Naive thymus-derived CD8-positive, alpha-beta T cell (primary cell): ENCODE measurements at regions not wholly inside any gene's neighbourhood (a gene's known extent, or its start where the extent isn't known, plus 50 kb on each side); places are given as distances from the start of the nearest gene placed in this dataset.

Source experiments
- ATAC-seq, 2 donors: fragments of 150-1000 bp; cut with Tn5 transposase in 1 of 2; sonication (Bioruptor Pico), chemical (Tn5 transposase) in 1 of 2; 1 replicate in 1 of 2; 2 replicates in 1 of 2; pipeline ENCODE4 v1.10.0; 2021; ENCODE audit warnings: mild to moderate bottlenecking in 2 of 2, moderate library complexity in 2 of 2
- POLR2A ChIA-PET: fragments of 350-600 bp; sonication (Branson Sonifier 250); formaldehyde crosslinking; loops from one replicate; lab custom pipeline; 2021; ENCODE audit warnings: antibody characterized with exemption; lab: Charles Lee
- DNase-seq, 10 donors: peaks; one replicate each; pipeline versions ENCODE4 v3.0.0 to v3.0.0-alpha.2; 2020 to 2022
- H3K27ac Mint-ChIP-seq, 10 donors: one replicate each; pipeline ENCODE4 v1.8.0; 2020 to 2022; ENCODE audit warnings: mild to moderate bottlenecking in 10 of 10, mixed read lengths in 10 of 10, moderate library complexity in 4 of 10, inconsistent platforms in 1 of 10
- H3K27me3 Mint-ChIP-seq, 5 donors: one replicate each; pipeline ENCODE4 v1.8.0; 2021 to 2022; ENCODE audit warnings: mixed read lengths in 5 of 5
- H3K36me3 Mint-ChIP-seq, 3 donors: one replicate each; pipeline ENCODE4 v1.8.0; 2020 to 2022; ENCODE audit warnings: mixed read lengths in 3 of 3, mild to moderate bottlenecking in 2 of 3, inconsistent platforms in 1 of 3
- H3K4me1 Mint-ChIP-seq, 4 donors: one replicate each; pipeline ENCODE4 v1.8.0; 2021 to 2022; ENCODE audit warnings: mixed read lengths in 4 of 4
- H3K4me3 Mint-ChIP-seq, 10 donors: one replicate each; pipeline ENCODE4 v1.8.0; 2020 to 2022; ENCODE audit warnings: mild to moderate bottlenecking in 10 of 10, mixed read lengths in 10 of 10, moderate library complexity in 6 of 10, inconsistent platforms in 1 of 10
- H3K9me3 Mint-ChIP-seq, 9 donors: one replicate each; pipeline ENCODE4 v1.8.0; 2020 to 2022; ENCODE audit warnings: mixed read lengths in 9 of 9, mild to moderate bottlenecking in 3 of 9, inconsistent platforms in 1 of 9, moderate library complexity in 1 of 9

- Mint-ChIP-seq H3K27me3 (peaks cover 0 to 7% (median 0%) of the 10 kb centered on the region in 5 donors), H3K9me3 (peaks cover 0 to 11% (median 6%) of the 10 kb centered on the region in 9 donors), H3K36me3 (peaks cover 0 to 5% (median 0%) of the 10 kb centered on the region in 3 donors), H3K27ac (no peak overlapping the region), H3K4me1 (no peaks in the 10 kb centered on the region), H3K4me3 (no peak overlapping the region)
- DNase-seq (no peak), ATAC-seq (no peak)
- POLR2A ChIA-PET, result no interaction called here
Observed at GRCh38 chr13:22589880-22590279, 590.9 kb upstream of the SGCG start.

GRCh38 chr13:22592515-22592914 lies 588.3 kb upstream of the SGCG start:
- POLR2A ChIA-PET, result no interaction called here
- no peaks in the 10 kb centered on the region for H3K4me1 Mint-ChIP-seq
- peaks cover 0 to 3% (median 0%) of the 10 kb centered on the region in 3 donors for H3K36me3 Mint-ChIP-seq

GRCh38 chr13:22594041-22594440 lies 586.7 kb upstream of the SGCG start:
- Mint-ChIP-seq H3K4me3 (no peak overlapping the region), H3K4me1 (no peaks in the 10 kb centered on the region), H3K9me3 (peaks cover 0 to 4% (median 0%) of the 10 kb centered on the region in 9 donors), H3K36me3 (peaks cover 0 to 3% (median 0%) of the 10 kb centered on the region in 3 donors), H3K27me3 (peaks cover 0 to 13% (median 0%) of the 10 kb centered on the region in 5 donors), H3K27ac (no peak overlapping the region)
- POLR2A ChIA-PET, result no interaction called here
- no peak for ATAC-seq
- DNase-seq, result no peak

More at GRCh38 chr13:22592515-22592914, 588.3 kb upstream of the SGCG start:
- Mint-ChIP-seq H3K27ac (no peak overlapping the region), H3K27me3 (peaks cover 0 to 13% (median 0%) of the 10 kb centered on the region in 5 donors), H3K9me3 (peaks cover 0 to 4% (median 0%) of the 10 kb centered on the region in 9 donors), H3K4me3 (no peak overlapping the region)
- ATAC-seq, result no peak
- DNase-seq, result no peak

GRCh38 chr13:22596171-22596863 lies 584.5 kb upstream of the SGCG start:
- peaks cover 0 to 8% (median 0%) of the 10 kb centered on the region in 5 donors for H3K27me3 Mint-ChIP-seq
- H3K4me3 Mint-ChIP-seq, result no peak overlapping the region
- H3K27ac Mint-ChIP-seq, result no peak overlapping the region
- H3K36me3 Mint-ChIP-seq, result peaks cover 0 to 3% (median 0%) of the 10 kb centered on the region in 3 donors
- POLR2A ChIA-PET, result no interaction called here
- peaks cover 0 to 2% (median 0%) of the 10 kb centered on the region in 9 donors for H3K9me3 Mint-ChIP-seq
- DNase-seq (no peak), ATAC-seq (no peak)
- H3K4me1 Mint-ChIP-seq, result no peaks in the 10 kb centered on the region

GRCh38 chr13:22599156-22599555 lies 581.6 kb upstream of the SGCG start:
- H3K4me1 Mint-ChIP-seq, result no peaks in the 10 kb centered on the region
- DNase-seq (no peak), ATAC-seq (no peak)
- POLR2A ChIA-PET, result no interaction called here
- H3K36me3 Mint-ChIP-seq, result peaks cover 0 to 4% (median 0%) of the 10 kb centered on the region in 3 donors
- H3K27me3 Mint-ChIP-seq, result peaks cover 0 to 9% (median 3%) of the 10 kb centered on the region in 5 donors
- peaks cover 0 to 5% (median 0%) of the 10 kb centered on the region in 9 donors for H3K9me3 Mint-ChIP-seq
- H3K4me3 Mint-ChIP-seq, result no peak overlapping the region
- H3K27ac Mint-ChIP-seq, result no peak overlapping the region

DNA sequence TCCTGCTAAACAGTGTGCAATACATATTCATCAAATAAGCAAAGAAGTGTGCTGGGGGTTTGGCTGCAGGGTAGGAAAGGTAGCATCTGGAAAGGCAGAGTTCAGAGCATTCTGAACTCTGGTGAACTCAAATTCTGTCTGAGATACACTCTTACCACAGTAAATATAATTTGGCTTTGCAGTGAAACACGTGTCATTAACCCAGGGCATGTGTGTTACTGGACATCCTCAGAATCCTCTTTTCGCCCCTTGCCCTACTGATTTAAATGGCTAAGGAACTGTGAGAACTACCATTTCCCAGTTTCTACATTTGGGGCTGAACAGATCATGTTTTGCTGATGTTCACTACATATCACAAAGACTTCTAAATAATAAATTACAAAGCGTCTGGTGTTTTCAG lies 562.8 kb upstream of the SGCG start:
- Mint-ChIP-seq H3K4me3 (no peak overlapping the region), H3K27me3 (no peaks in the 10 kb centered on the region), H3K9me3 (peaks cover 0 to 19% (median 4%) of the 10 kb centered on the region in 9 donors), H3K4me1 (no peaks in the 10 kb centered on the region), H3K27ac (no peak overlapping the region), H3K36me3 (no peaks in the 10 kb centered on the region)
- ATAC-seq (no peak), DNase-seq (no peak)
- POLR2A ChIA-PET, result no interaction called here

DNA sequence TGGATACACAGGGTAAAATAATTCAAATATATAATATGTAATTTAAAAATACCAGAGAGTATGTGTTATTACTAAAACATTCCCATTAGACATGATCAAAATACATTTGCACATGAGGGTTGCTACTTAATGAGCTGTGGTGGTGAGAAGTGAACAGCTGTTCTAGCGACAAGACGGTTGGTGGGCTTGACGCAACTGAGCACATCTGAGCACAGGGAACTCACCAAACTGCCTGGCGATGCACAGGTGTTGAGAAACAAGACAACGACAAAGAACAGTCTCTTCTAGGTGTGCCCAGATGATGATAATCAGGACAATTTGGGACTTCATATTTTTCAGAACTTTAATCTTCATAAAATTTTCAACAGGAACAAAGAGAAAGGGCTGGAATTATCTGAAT lies 555.1 kb upstream of the SGCG start:
- no peaks in the 10 kb centered on the region for H3K27me3 Mint-ChIP-seq

DNA sequence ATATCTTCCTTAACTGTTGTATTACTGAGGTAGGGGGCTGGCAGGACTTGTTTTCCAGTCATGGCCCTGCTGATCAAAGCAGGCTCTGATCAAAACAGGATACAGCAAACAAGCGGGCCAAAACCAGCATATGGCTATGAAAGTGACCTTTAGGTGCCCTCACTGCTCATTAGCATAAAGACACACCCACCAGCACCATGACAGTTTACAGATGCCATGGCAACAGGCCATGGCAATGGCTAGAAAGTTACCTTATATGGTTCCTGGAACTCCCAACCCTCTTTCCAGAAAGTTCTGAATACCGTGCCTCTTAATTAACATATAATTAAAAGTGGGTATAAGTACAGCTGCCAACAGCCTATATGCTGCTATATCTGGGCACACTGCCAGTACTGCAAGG lies 551.4 kb upstream of the SGCG start:
- POLR2A ChIA-PET, result no interaction called here
- peaks cover 0 to 9% (median 0%) of the 10 kb centered on the region in 5 donors for H3K27me3 Mint-ChIP-seq

More for the DNA sequence above, 555.1 kb upstream of the SGCG start:
- POLR2A ChIA-PET, result no interaction called here
- no peak for DNase-seq
- no peak for ATAC-seq
- peaks cover 0 to 10% (median 0%) of the 10 kb centered on the region in 3 donors for H3K36me3 Mint-ChIP-seq
- H3K4me1 Mint-ChIP-seq, result no peaks in the 10 kb centered on the region
- no peak overlapping the region for H3K27ac Mint-ChIP-seq
- H3K4me3 Mint-ChIP-seq, result no peak overlapping the region
- H3K9me3 Mint-ChIP-seq, result peaks cover 0 to 26% (median 7%) of the 10 kb centered on the region in 9 donors

DNA sequence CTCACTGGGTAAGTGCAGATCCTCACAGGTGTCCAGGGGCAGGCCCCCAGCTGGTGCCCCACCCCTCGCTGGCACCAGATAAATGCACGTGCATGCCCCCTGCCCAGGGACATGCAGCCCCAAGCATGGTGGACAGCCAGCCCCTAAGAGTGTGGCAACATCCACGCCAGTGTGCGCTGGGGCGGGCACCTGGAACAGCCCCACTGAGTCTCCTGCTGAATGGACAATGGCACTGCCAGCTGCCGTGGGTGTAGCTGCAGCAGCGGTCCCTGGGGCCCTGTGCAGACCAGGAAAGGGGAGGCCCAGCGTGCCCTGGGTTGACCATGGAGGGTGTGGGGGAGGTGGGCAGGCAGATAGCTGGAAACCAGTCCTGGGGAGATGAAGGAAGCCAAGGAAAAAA lies 538.7 kb upstream of the SGCG start:
- ATAC-seq, result no peak
- Mint-ChIP-seq H3K4me3 (no peak overlapping the region), H3K27ac (no peak overlapping the region), H3K27me3 (peaks cover 0 to 4% (median under 1%) of the 10 kb centered on the region in 5 donors), H3K9me3 (peaks cover 0 to 16% (median 2%) of the 10 kb centered on the region in 9 donors), H3K36me3 (no peaks in the 10 kb centered on the region), H3K4me1 (no peaks in the 10 kb centered on the region)
- no peak for DNase-seq
- POLR2A ChIA-PET, result no interaction called here

More for the DNA sequence above, 551.4 kb upstream of the SGCG start:
- no peak overlapping the region for H3K4me3 Mint-ChIP-seq
- ATAC-seq, result no peak
- H3K27ac Mint-ChIP-seq, result no peak overlapping the region
- no peak for DNase-seq
- H3K36me3 Mint-ChIP-seq, result peaks cover 0 to 6% (median 0%) of the 10 kb centered on the region in 3 donors
- H3K4me1 Mint-ChIP-seq, result no peaks in the 10 kb centered on the region
- H3K9me3 Mint-ChIP-seq, result peaks cover 3 to 40% (median 12%) of the 10 kb centered on the region in 9 donors

DNA sequence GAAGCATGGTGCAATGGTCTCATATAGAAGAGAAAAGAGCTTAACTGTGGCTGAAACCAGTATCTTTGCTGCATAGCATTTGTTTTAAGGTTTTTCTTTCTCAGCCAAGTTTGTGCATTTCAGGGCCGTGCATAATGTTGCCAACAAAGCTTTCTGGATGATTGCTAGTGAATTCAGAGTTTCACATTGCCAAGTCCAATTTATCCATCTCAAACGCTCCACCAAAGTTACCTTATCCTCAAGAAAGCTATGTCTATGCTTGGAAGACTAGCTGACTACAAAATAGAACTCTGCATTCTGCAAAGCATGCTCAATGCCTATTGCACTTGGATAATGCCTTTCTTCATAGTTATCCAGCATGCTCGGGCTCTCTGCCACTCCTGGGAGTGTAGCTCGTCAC lies 535.8 kb upstream of the SGCG start:
- DNase-seq (no peak), ATAC-seq (no peak)
- Mint-ChIP-seq H3K27me3 (peaks cover 0 to 3% (median 0%) of the 10 kb centered on the region in 5 donors), H3K4me3 (no peak overlapping the region), H3K9me3 (peaks cover 0 to 6% (median 2%) of the 10 kb centered on the region in 9 donors), H3K4me1 (no peaks in the 10 kb centered on the region), H3K27ac (no peak overlapping the region), H3K36me3 (no peaks in the 10 kb centered on the region)
- POLR2A ChIA-PET, result no interaction called here

GRCh38 chr13:22647156-22647850 lies 533.5 kb upstream of the SGCG start:
- POLR2A ChIA-PET, result no interaction called here

DNA sequence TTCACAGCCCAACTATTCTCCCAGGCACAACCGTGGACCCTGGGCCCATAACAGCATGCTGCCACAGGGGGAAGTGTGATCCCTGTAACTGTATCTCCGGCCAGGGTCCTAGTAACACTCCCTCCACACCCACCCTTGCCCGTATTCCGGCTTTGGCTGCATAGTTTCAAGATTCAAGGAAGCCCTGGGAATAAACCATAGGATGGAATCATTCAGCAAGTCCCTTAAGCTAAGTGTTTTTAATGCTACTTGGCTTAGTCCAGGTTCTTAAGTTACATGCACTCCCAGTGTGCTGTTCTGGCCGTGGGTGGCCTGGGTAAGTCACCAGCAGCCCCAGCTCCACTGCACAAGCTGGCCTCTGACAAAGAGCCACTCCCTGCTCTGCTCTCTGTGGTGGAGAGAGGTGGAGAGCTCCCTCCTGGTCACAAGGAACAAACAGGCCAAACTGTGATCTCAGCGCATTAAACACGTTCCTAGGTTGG lies 532.4 kb upstream of the SGCG start:
- H3K4me3 Mint-ChIP-seq, result no peak overlapping the region
- H3K27ac Mint-ChIP-seq, result no peak overlapping the region
- H3K4me1 Mint-ChIP-seq, result no peaks in the 10 kb centered on the region
- H3K9me3 Mint-ChIP-seq, result peaks cover 0 to 2% (median 0%) of the 10 kb centered on the region in 9 donors
- no peak for DNase-seq
- peaks cover 0 to 3% (median 0%) of the 10 kb centered on the region in 5 donors for H3K27me3 Mint-ChIP-seq
- ATAC-seq, result no peak
- POLR2A ChIA-PET, result no interaction called here
- H3K36me3 Mint-ChIP-seq, result no peaks in the 10 kb centered on the region

More at GRCh38 chr13:22647156-22647850, 533.5 kb upstream of the SGCG start:
- H3K4me1 Mint-ChIP-seq, result no peaks in the 10 kb centered on the region
- no peak overlapping the region for H3K4me3 Mint-ChIP-seq
- no peaks in the 10 kb centered on the region for H3K36me3 Mint-ChIP-seq
- H3K27ac Mint-ChIP-seq, result no peak overlapping the region
- DNase-seq, result no peak
- ATAC-seq, result no peak
- H3K9me3 Mint-ChIP-seq, result peaks cover 0 to 6% (median 2%) of the 10 kb centered on the region in 9 donors
- H3K27me3 Mint-ChIP-seq, result peaks cover 0 to 3% (median 0%) of the 10 kb centered on the region in 5 donors

DNA sequence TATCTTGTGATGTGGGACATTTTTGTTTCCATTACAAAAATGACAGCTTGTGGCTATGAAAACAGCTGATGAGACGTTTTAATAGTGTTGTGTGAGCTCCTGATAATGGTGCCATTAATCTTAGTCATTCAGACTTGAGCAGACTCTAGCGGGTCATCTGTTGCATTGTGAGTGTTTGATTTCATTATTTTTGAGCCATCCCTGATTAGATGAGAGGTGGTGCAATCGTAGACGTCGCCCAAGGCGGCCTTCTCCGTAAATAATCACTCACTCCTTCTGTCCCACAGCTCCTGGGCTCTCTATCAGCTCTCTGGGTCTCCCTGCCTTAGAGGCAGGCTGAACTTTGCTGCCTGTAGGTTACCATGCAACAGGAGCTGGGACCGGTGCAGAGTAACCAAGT lies 528.0 kb upstream of the SGCG start:
- H3K4me1 Mint-ChIP-seq, result no peaks in the 10 kb centered on the region
- DNase-seq (no peak), ATAC-seq (no peak)
- H3K4me3 Mint-ChIP-seq, result no peak overlapping the region
- POLR2A ChIA-PET, result no interaction called here
- no peak overlapping the region for H3K27ac Mint-ChIP-seq
- no peaks in the 10 kb centered on the region for H3K9me3 Mint-ChIP-seq
- no peaks in the 10 kb centered on the region for H3K36me3 Mint-ChIP-seq
- no peaks in the 10 kb centered on the region for H3K27me3 Mint-ChIP-seq
